H9 (cell line): ENCODE measurements at regions not wholly inside any gene's neighbourhood (a gene's known extent, or its start where the extent isn't known, plus 50 kb on each side); places are given as distances from the start of the nearest gene placed in this dataset.

Experiments
- DNase-seq: peaks from one replicate; pipeline ENCODE4 v3.0.0-alpha.2; 2017
- H2AFZ ChIP-seq: one replicate; pipeline ENCODE4 v1.6.1; 2013; ENCODE audit warnings: mild to moderate bottlenecking, low read length, control low read depth, moderate library complexity
- H2AK5ac ChIP-seq: 2 replicates; pipeline ENCODE4 v1.6.1; 2013; ENCODE audit warnings: low read length, control low read depth, mixed read lengths; ENCODE audit not compliant: insufficient read length
- H2BK120ac ChIP-seq: one replicate; pipeline ENCODE4 v1.6.1; 2013; ENCODE audit warnings: low read depth, mild to moderate bottlenecking, low read length, control low read depth, inconsistent platforms; ENCODE audit not compliant: poor library complexity, severe bottlenecking
- H2BK12ac ChIP-seq: 2 replicates; pipeline ENCODE4 v1.6.1; 2013; ENCODE audit warnings: low read length, control low read depth, mixed read lengths, low read depth; ENCODE audit not compliant: insufficient read length
- H2BK15ac ChIP-seq: 2 replicates; pipeline ENCODE4 v1.6.1; 2013; ENCODE audit warnings: low read depth, low read length, control low read depth
- H2BK20ac ChIP-seq: one replicate; pipeline ENCODE4 v1.6.1; 2013; ENCODE audit warnings: low read depth, mild to moderate bottlenecking, low read length, control low read depth, inconsistent platforms; ENCODE audit not compliant: poor library complexity, severe bottlenecking
- H2BK5ac ChIP-seq: 2 replicates; pipeline ENCODE4 v1.6.1; 2013; ENCODE audit warnings: low read length, control low read depth, mixed read lengths; ENCODE audit not compliant: insufficient read length
- H3K14ac ChIP-seq: 2 replicates; pipeline ENCODE4 v1.6.1; 2013; ENCODE audit warnings: low read length, control low read depth; ENCODE audit not compliant: insufficient read depth
- H3K18ac ChIP-seq: 2 replicates; pipeline ENCODE4 v1.6.1; 2013; ENCODE audit warnings: low read depth, mild to moderate bottlenecking, mixed read lengths, low read length, control low read depth; ENCODE audit not compliant: insufficient read length
- H3K23ac ChIP-seq: 2 replicates; pipeline ENCODE4 v1.6.1; 2013; ENCODE audit warnings: low read length, control low read depth, mixed read lengths, low read depth; ENCODE audit not compliant: insufficient read length
- H3K23me2 ChIP-seq: 2 replicates; pipeline ENCODE4 v1.6.1; 2013; ENCODE audit warnings: low read depth, mild to moderate bottlenecking, mixed read lengths, low read length, control low read depth; ENCODE audit not compliant: insufficient read length, poor library complexity, severe bottlenecking
- H3K27ac ChIP-seq: 2 replicates; pipeline ENCODE4 v1.5.1; 2013; ENCODE audit warnings: low read length, control low read depth, mixed read lengths, low read depth; ENCODE audit not compliant: insufficient read length
- H3K27me3 ChIP-seq: 2 replicates; pipeline ENCODE4 v1.6.1; 2013; ENCODE audit warnings: low read length, control low read depth, inconsistent platforms; ENCODE audit not compliant: insufficient read depth
- H3K4ac ChIP-seq: 2 replicates; pipeline ENCODE4 v1.6.1; 2013; ENCODE audit warnings: low read depth, mild to moderate bottlenecking, control low read depth, inconsistent platforms, low read length, moderate library complexity
- H3K4me1 ChIP-seq: 2 replicates; pipeline ENCODE4 v1.6.1; 2013; ENCODE audit warnings: low read length, control low read depth, inconsistent platforms; ENCODE audit not compliant: insufficient read depth
- H3K4me2 ChIP-seq: 2 replicates; pipeline ENCODE4 v1.6.1; 2013; ENCODE audit warnings: low read length, control low read depth, mixed read lengths; ENCODE audit not compliant: insufficient read length, insufficient read depth
- H3K56ac ChIP-seq: 2 replicates; pipeline ENCODE4 v1.6.1; 2013; ENCODE audit warnings: low read depth, mild to moderate bottlenecking, mixed read lengths, low read length, control low read depth; ENCODE audit not compliant: insufficient read length
- H3K79me1 ChIP-seq: 2 replicates; pipeline ENCODE4 v1.6.1; 2013; ENCODE audit warnings: low read depth, mild to moderate bottlenecking, moderate library complexity, low read length, control low read depth, inconsistent platforms; ENCODE audit not compliant: insufficient read depth, poor library complexity, severe bottlenecking
- H3K79me2 ChIP-seq: 2 replicates; pipeline ENCODE4 v1.6.1; 2013; ENCODE audit warnings: low read length, control low read depth, inconsistent platforms; ENCODE audit not compliant: insufficient read depth
- H3K9ac ChIP-seq: 2 replicates; pipeline ENCODE4 v1.6.1; 2013; ENCODE audit warnings: low read length, control low read depth, mixed read lengths; ENCODE audit not compliant: insufficient read length; ENCODE audit errors: extremely low read depth
- H3K9me3 ChIP-seq: one replicate; pipeline ENCODE4 v1.6.1; 2013; ENCODE audit warnings: low read depth, low read length, inconsistent platforms; ENCODE audit not compliant: control insufficient read depth
- H3T11ph ChIP-seq: one replicate; pipeline ENCODE4 v1.6.1; 2013; ENCODE audit warnings: mild to moderate bottlenecking, low read length, control low read depth, inconsistent platforms
- H4K20me1 ChIP-seq: one replicate; pipeline ENCODE4 v1.6.1; 2013; ENCODE audit not compliant: control insufficient read depth, insufficient read length, insufficient read depth
- H4K5ac ChIP-seq: 2 replicates; pipeline ENCODE4 v1.6.1; 2013; ENCODE audit warnings: low read depth, mild to moderate bottlenecking, mixed read lengths, low read length, control low read depth; ENCODE audit not compliant: insufficient read length
- H4K8ac ChIP-seq: replicated peaks from 2 replicates; pipeline ENCODE4 v1.6.1; 2013; ENCODE audit warnings: low read length, control low read depth, mixed read lengths, low read depth; ENCODE audit not compliant: insufficient read length
- H4K91ac ChIP-seq: 2 replicates; pipeline ENCODE4 v1.6.1; 2013; ENCODE audit warnings: low read depth, mild to moderate bottlenecking, moderate library complexity, mixed read lengths, low read length, control low read depth; ENCODE audit not compliant: insufficient read length
- H3K27ac Mint-ChIP-seq, 3 experiments: 2 replicates in 2 of 3; 3 replicates in 1 of 3; pipeline ENCODE4 v1.8.0; 2020 to 2021; ENCODE audit warnings: mixed read lengths in 3 of 3, mild to moderate bottlenecking in 1 of 3, moderate library complexity in 1 of 3
- H3K27me3 Mint-ChIP-seq: 2 replicates; pipeline ENCODE4 v1.8.0; 2021; ENCODE audit warnings: low read depth, mild to moderate bottlenecking, moderate library complexity, mixed read lengths
- H3K36me3 Mint-ChIP-seq, 3 experiments: 2 replicates in 2 of 3; 3 replicates in 1 of 3; pipeline ENCODE4 v1.8.0; 2020 to 2021; ENCODE audit warnings: low read depth in 3 of 3, mixed read lengths in 3 of 3; ENCODE audit not compliant: insufficient read depth in 1 of 3
- H3K4me1 Mint-ChIP-seq, 2 experiments: 2 replicates each; pipeline ENCODE4 v1.8.0; 2020; ENCODE audit warnings: mixed read lengths in 2 of 2
- H3K4me3 Mint-ChIP-seq, 2 experiments: 2 replicates in 1 of 2; 3 replicates in 1 of 2; pipeline ENCODE4 v1.8.0; 2020 to 2021; ENCODE audit warnings: mild to moderate bottlenecking in 2 of 2, mixed read lengths in 2 of 2, moderate library complexity in 1 of 2
- H3K9me3 Mint-ChIP-seq, 2 experiments: 2 replicates in 1 of 2; 3 replicates in 1 of 2; pipeline ENCODE4 v1.8.0; 2020; ENCODE audit warnings: mild to moderate bottlenecking in 2 of 2, mixed read lengths in 2 of 2, moderate library complexity in 1 of 2
- CTCF ChIP-seq: fragments of 200-600 bp; sonication (generic); conservative IDR thresholded peaks from 3 replicates; pipeline ENCODE4 v1.8.0; 2021; ENCODE audit warnings: antibody characterized with exemption, mild to moderate bottlenecking
- WGBS: extraction: QIAGEN DNeasy Blood & Tissue Kit; methylation state at CpG from one replicate; pipeline ENCODE4 v1.1.7; 2013; ENCODE audit warnings: missing lambda C conversion rate, low lambda C conversion rate, mixed read lengths; ENCODE audit not compliant: insufficient read length; ENCODE audit errors: extremely low coverage; 5-methylcytosine and 5-hydroxymethylcytosine counted together

DNA sequence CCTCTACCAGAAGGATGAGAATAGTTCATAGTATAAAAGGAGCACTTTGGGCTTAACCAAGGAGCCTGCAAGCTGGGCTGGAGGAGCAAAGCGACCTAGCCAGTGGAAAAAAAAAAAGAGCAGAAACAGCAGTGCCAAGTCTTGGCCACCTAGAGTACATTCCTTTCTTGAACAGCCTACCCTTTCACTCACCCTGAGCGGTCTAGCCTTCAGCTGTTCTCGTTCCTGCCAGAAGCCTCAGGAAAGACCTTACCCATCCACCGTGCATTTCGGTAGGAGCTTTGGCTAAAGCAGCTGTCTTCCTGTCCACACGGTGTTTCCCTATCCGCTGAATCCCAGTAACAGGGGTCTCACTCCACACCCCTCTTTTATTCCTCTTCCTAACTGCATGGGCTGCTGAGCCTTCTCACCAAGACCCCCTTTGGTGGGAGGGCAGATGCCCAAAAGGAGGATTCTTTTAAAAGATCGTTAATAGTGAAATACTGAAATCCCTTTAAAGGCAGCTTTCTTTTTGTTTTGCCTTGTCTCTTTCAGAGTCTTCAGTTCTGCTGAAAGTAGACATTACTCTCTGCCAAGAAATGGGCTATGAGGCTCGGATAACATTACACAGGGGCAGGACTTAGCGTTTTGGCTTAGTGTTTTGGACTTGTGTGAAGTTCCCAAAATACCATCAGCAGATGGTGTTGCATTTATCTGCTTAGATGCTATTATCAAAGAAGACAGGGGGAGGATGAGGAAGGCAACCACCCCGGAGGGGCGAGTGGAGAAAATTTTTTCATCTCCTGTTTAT is 88.5 kb upstream of the METAP2 start:
- H3K4me1 Mint-ChIP-seq, result no peaks in the 10 kb centered on the region; a peak in 1 of 4 replicates
- H4K8ac ChIP-seq, result no peak overlapping the region
- H4K5ac ChIP-seq, result no peak overlapping the region

More for the DNA sequence above, 88.5 kb upstream of the METAP2 start:
- Histone ChIP-seq H3K27ac (no peak overlapping the region), H3K79me1 (no peaks in the 10 kb centered on the region), H3K4ac (no peak overlapping the region), H2AFZ (no peak overlapping the region), H3K4me2 (no peak overlapping the region), H3K14ac (no peak overlapping the region), H3K27me3 (no peaks in the 10 kb centered on the region), H2AK5ac (no peak overlapping the region), H3K18ac (no peak overlapping the region), H3K23ac (no peak overlapping the region), H2BK120ac (no peak overlapping the region), H2BK12ac (no peak overlapping the region), H2BK5ac (no peak overlapping the region), H3K4me1 (no peaks in the 10 kb centered on the region), H3K56ac (no peak overlapping the region), H3K79me2 (no peaks in the 10 kb centered on the region), H3K9me3 (no peaks in the 10 kb centered on the region), H3K9ac (no peak overlapping the region), H2BK15ac (no peak overlapping the region), H3K23me2 (no peaks in the 10 kb centered on the region), H4K91ac (no peak overlapping the region), H2BK20ac (no peak overlapping the region), H3T11ph (no peak overlapping the region), H4K20me1 (no peaks in the 10 kb centered on the region)
- H3K9me3 Mint-ChIP-seq, result peaks cover 0 to 2% of the 10 kb centered on the region in 2 experiments; a peak in 1 of 5 replicates
- H3K4me3 Mint-ChIP-seq, result no peak overlapping the region
- H3K36me3 Mint-ChIP-seq, result no peaks in the 10 kb centered on the region
- no peaks in the 10 kb centered on the region; the same call in 1 of the 2 replicates for H3K27me3 Mint-ChIP-seq
- no peak for TF ChIP-seq CTCF
- no peak for DNase-seq
- WGBS, result no CpG with 5 or more reads among the region's 12 CpGs
- H3K27ac Mint-ChIP-seq, result no peak overlapping the region
